Ovary (tissue), 7 donors: ENCODE measurements at regions not wholly inside any gene's neighbourhood (a gene's known extent, or its start where the extent isn't known, plus 50 kb on each side); places are given as distances from the start of the nearest gene placed in this dataset.

Experiments used
- DNase-seq, 5 donors: peaks; one replicate each; pipeline ENCODE4 v3.0.0-alpha.2; 2019 to 2020
- H3K27ac ChIP-seq, 2 donors: fragments of 200-600 bp; one replicate each; pipeline versions ENCODE4 v1.5.1 to v1.8.0; 2019 to 2022
- H3K27me3 ChIP-seq: fragments of 200-600 bp; one replicate; pipeline ENCODE4 v1.8.0; 2022
- H3K36me3 ChIP-seq: fragments of 200-600 bp; sonication (generic); one replicate; pipeline ENCODE4 v1.5.1; 2019
- H3K4me1 ChIP-seq: one replicate; pipeline ENCODE4 v1.8.1; 2013; ENCODE audit warnings: mild to moderate bottlenecking, moderate library complexity; ENCODE audit not compliant: insufficient read depth
- H3K4me3 ChIP-seq: fragments of 200-600 bp; sonication (generic); one replicate; pipeline ENCODE4 v1.5.1; 2017
- H3K9me3 ChIP-seq, 2 donors: fragments of 200-600 bp in 1 of 2; sonication (generic) in 1 of 2; one replicate each; pipeline versions ENCODE4 v1.5.1 to v1.8.1; 2013 to 2019; ENCODE audit warnings: mild to moderate bottlenecking in 1 of 2, moderate library complexity in 1 of 2
- CTCF ChIP-seq, 3 donors: fragments of 450-650 bp in 2 of 3; fragments of 200-600 bp in 1 of 3; IDR thresholded peaks; one replicate each; pipeline versions ENCODE4 v1.5.1 to v1.8.0; 2016 to 2022; ENCODE audit warnings: antibody characterized with exemption in 3 of 3, mild to moderate bottlenecking in 1 of 3
- EP300 ChIP-seq: sonication (generic); formaldehyde crosslinking; IDR thresholded peaks from one replicate; pipeline ENCODE4 v1.6.1; 2017; ENCODE audit warnings: antibody characterized with exemption
- POLR2A ChIP-seq: fragments of 450-650 bp; IDR thresholded peaks from one replicate; pipeline ENCODE4 v1.6.1; 2017; ENCODE audit warnings: antibody characterized with exemption, mild to moderate bottlenecking, moderate library complexity
- WGBS, 3 donors: extraction: QIAGEN DNeasy Blood & Tissue Kit in 1 of 3; methylation state at CpG; one replicate each; pipeline versions ENCODE4 v1.1.5 to v1.1.7; 2013 to 2017; 5-methylcytosine and 5-hydroxymethylcytosine counted together
- intact Hi-C, 4 donors: fragments of 100-400 bp; cut with DNase I; formaldehyde crosslinking; loops; one replicate each; pipeline versions ENCODE4 v1.11.0 to v1.15.1; 2022 to 2023
- donor health status: DM: no; HTN: no; CAD: no; lungs with moderate emphysema.
- donor health status: DM: no; HTN: no; CAD: no.
- donor health status: Bipolar disorder and iron deficiency.
- donor health status: DM: no; HTN: no; CAD: no.
- donor health status: DM: yes; HTN: yes; CAD: no.

GRCh38 chr17:73994946-73995345 lies 208.5 kb upstream of the RPL38 start:
- 49 to 65% (median 58%) methylated on average over 4 of the region's 4 CpGs for WGBS, 3 donors
- intact Hi-C loops: no loop called here
- no peak for DNase-seq
- no peaks in the 10 kb centered on the region for H3K27me3 ChIP-seq
- no peaks in the 10 kb centered on the region for H3K4me1 ChIP-seq
- H3K9me3 ChIP-seq: no peaks in the 10 kb centered on the region
- no peak for TF ChIP-seq EP300
- TF ChIP-seq CTCF (IDR thresholded peaks at IDR 0.05): no peak
- no peak for TF ChIP-seq POLR2A
- H3K27ac ChIP-seq: no peak overlapping the region
- H3K4me3 ChIP-seq: no peak overlapping the region
- no peaks in the 10 kb centered on the region for H3K36me3 ChIP-seq

GRCh38 chr17:73997059-73997458 lies 206.4 kb upstream of the RPL38 start:
- Histone ChIP-seq H3K27me3 (no peaks in the 10 kb centered on the region), H3K27ac (no peak overlapping the region), H3K9me3 (no peaks in the 10 kb centered on the region), H3K4me1 (no peaks in the 10 kb centered on the region), H3K4me3 (no peak overlapping the region), H3K36me3 (no peaks in the 10 kb centered on the region)
- DNase-seq: no peak
- intact Hi-C loops: no loop called here
- TF ChIP-seq POLR2A (no peak), CTCF (IDR thresholded peaks at IDR 0.05) (no peak), EP300 (no peak)
- WGBS, 3 donors: 90 to 97% (median 95%) methylated on average over 3 of the region's 3 CpGs

- Histone ChIP-seq H3K4me3 (no peak overlapping the region), H3K9me3 (no peaks in the 10 kb centered on the region), H3K27me3 (no peaks in the 10 kb centered on the region), H3K27ac (no peak overlapping the region), H3K36me3 (no peaks in the 10 kb centered on the region), H3K4me1 (no peaks in the 10 kb centered on the region)
- 8 to 12% (median 12%) methylated on average over 4 of the region's 4 CpGs for WGBS, 3 donors
- no peak for TF ChIP-seq EP300
- TF ChIP-seq CTCF (IDR thresholded peaks at IDR 0.05): no peak
- intact Hi-C loops: no loop called here
- DNase-seq: no peak
Measured at GRCh38 chr17:73998249-73998648, 205.2 kb upstream of the RPL38 start.

- Histone ChIP-seq H3K4me1 (no peaks in the 10 kb centered on the region), H3K4me3 (no peak overlapping the region), H3K27ac (no peak overlapping the region), H3K27me3 (no peaks in the 10 kb centered on the region), H3K36me3 (no peaks in the 10 kb centered on the region), H3K9me3 (no peaks in the 10 kb centered on the region)
- 9 to 11% (median 11%) methylated on average over 23 of the region's 23 CpGs for WGBS, 3 donors
- TF ChIP-seq CTCF (IDR thresholded peaks at IDR 0.05) (no peak), POLR2A (no peak), EP300 (no peak)
- DNase-seq: no peak
- intact Hi-C loops: no loop called here
Measured at GRCh38 chr17:73998653-73999645, 204.5 kb upstream of the RPL38 start.
